ENCODE measurements at regions not wholly inside any gene's neighbourhood (a gene's known extent, or its start where the extent isn't known, plus 50 kb on each side); places are given as distances from the start of the nearest gene placed in this dataset.

DNA sequence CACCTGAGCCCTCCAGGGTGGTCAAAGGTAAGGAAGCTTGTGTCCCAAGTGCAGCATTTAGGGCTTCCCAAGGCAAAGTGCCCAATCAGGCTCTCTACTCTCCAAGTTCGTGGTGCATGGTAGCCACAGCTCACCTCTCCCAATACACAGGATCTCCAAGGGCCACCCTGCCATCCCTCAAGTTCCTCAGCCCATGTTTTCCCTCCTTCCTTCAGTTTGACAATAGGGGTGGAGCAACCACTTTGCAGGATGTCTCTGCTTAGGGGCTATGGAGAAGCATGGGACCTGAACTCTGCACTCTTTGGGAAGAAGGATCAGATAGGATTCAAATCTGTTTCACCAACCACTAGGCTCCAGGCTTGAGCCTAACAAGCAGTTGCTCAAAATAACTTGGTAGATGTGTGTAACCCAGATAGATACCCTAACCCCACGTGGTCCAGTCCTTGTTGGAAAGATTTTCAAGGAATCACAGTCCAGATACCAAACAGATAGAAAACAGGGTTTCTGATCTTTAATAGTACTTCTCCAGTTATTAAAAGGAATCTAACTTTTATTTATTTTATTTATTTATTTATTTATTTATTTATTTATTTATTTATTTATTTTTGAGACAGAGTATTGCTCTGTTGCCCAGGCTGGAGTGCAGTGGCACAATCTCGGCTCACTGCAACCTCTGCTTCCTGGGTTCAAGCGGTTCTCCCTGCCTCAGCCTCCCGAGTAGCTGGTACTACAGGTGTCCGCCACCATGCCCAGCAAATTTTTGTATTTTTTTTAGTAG lies 248.1 kb downstream of the CTTN start:
- Histone ChIP-seq H3K36me3 (ENCODE audit: low read depth) (no peaks in the 10 kb centered on the region), H2AFZ (no peak overlapping the region), H4K20me1 (ENCODE audit: insufficient read depth) (peaks cover 86% of the 10 kb centered on the region), H3F3A (ENCODE audit: insufficient read depth, low read depth) (no peaks in the 10 kb centered on the region), H3K9me3 (ENCODE audit: insufficient read depth, low read depth) (no peaks in the 10 kb centered on the region), H3K79me2 (ENCODE audit: low read depth) (no peaks in the 10 kb centered on the region), H3K4me3 (no peak overlapping the region), H3K4me2 (no peak overlapping the region), H3K4me1 (replicated peaks; ENCODE audit: insufficient read depth) (no peaks in the 10 kb centered on the region), H3K9me2 (ENCODE audit: insufficient read depth) (no peaks in the 10 kb centered on the region), H3K27ac (no peak overlapping the region), H3K27me3 (ENCODE audit: insufficient read depth, low read depth) (no peaks in the 10 kb centered on the region)
- CTCF ChIA-PET = no interaction called here
- POLR2A ChIA-PET (ENCODE audit: unreplicated experiment) = no interaction called here
- intact Hi-C loops (cut with micrococcal nuclease; ENCODE audit: unreplicated experiment) = no loop called here
- TF ChIP-seq, protein P1, sequence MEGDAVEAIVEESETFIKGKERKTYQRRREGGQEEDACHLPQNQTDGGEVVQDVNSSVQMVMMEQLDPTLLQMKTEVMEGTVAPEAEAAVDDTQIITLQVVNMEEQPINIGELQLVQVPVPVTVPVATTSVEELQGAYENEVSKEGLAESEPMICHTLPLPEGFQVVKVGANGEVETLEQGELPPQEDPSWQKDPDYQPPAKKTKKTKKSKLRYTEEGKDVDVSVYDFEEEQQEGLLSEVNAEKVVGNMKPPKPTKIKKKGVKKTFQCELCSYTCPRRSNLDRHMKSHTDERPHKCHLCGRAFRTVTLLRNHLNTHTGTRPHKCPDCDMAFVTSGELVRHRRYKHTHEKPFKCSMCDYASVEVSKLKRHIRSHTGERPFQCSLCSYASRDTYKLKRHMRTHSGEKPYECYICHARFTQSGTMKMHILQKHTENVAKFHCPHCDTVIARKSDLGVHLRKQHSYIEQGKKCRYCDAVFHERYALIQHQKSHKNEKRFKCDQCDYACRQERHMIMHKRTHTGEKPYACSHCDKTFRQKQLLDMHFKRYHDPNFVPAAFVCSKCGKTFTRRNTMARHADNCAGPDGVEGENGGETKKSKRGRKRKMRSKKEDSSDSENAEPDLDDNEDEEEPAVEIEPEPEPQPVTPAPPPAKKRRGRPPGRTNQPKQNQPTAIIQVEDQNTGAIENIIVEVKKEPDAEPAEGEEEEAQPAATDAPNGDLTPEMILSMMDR (conservative IDR thresholded peaks at IDR 0.05) = no peak
- no peak for TF ChIP-seq EZH2 (IDR thresholded peaks at IDR 0.05; ENCODE audit: low read depth)
- no TSS peak for BruUV-seq (replicated peaks)
- no peak for DNase-seq

- Histone ChIP-seq H3K27ac (no peak overlapping the region), H3K79me2 (ENCODE audit: low read depth) (no peaks in the 10 kb centered on the region), H3K4me1 (replicated peaks; ENCODE audit: insufficient read depth) (no peaks in the 10 kb centered on the region), H3K36me3 (ENCODE audit: low read depth) (no peaks in the 10 kb centered on the region), H3K27me3 (ENCODE audit: insufficient read depth, low read depth) (no peaks in the 10 kb centered on the region), H3K4me2 (no peak overlapping the region), H3K9me2 (ENCODE audit: insufficient read depth) (no peaks in the 10 kb centered on the region), H3F3A (ENCODE audit: insufficient read depth, low read depth) (no peaks in the 10 kb centered on the region), H3K9me3 (ENCODE audit: insufficient read depth, low read depth) (no peaks in the 10 kb centered on the region), H3K4me3 (no peak overlapping the region), H4K20me1 (ENCODE audit: insufficient read depth) (peaks cover 84% of the 10 kb centered on the region), H2AFZ (no peak overlapping the region)
- TF ChIP-seq EZH2 (IDR thresholded peaks at IDR 0.05; ENCODE audit: low read depth) = no peak
- TF ChIP-seq, protein P1 (conservative IDR thresholded peaks at IDR 0.05) = no peak
- intact Hi-C loops (cut with micrococcal nuclease; ENCODE audit: unreplicated experiment) = no loop called here
- POLR2A ChIA-PET (ENCODE audit: unreplicated experiment) = no interaction called here
- no TSS peak for BruUV-seq (replicated peaks)
- CTCF ChIA-PET = no interaction called here
- DNase-seq = no peak
Observed at GRCh38 chr11:70647188-70648166, 249.1 kb downstream of the CTTN start.

DNA sequence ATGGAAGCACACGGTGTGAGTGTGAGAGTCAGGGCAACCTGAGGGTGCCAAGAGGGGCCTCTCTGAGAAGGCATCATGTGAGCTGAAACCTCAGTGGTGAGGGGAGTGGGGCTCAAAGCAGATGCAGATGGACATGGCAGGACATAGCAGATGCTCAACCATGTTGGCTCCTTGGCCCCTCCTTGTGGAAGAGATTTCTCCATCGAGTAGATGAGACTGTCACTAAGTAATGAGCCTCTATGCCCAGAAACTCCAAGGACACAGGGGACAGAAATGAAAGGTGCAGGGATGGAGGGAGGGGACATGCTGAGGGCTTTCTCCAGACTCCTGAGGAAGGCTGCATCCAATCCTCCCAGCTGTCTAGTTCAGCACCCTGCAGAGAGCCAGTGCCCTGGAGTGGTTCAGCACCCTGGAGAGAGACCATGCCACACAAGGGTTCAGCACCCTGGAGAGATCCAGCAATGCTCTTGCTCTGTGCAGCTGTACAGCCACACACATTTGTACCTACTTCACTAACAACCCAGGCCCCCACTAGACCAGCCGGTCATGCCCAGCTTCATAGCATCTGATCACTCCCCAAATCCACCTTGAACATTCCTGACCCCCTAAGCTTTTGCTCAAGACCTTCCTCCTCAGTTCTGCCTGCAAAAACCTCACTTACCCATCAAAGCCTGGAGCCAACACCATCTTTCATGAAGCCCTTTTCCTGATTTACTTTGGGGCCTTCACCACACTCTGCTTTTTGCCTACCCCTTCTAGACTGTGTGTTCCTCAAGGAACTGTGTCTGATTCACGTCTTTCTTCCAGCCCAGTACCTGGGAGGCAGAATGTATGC lies 252.0 kb downstream of the CTTN start:
- peak; percentile 69 to 80 for DNase-seq
- Histone ChIP-seq H3K79me2 (ENCODE audit: low read depth) (no peaks in the 10 kb centered on the region), H3F3A (ENCODE audit: insufficient read depth, low read depth) (no peaks in the 10 kb centered on the region), H3K27ac (no peak overlapping the region), H3K4me2 (no peak overlapping the region), H4K20me1 (ENCODE audit: insufficient read depth) (peaks cover 83% of the 10 kb centered on the region), H3K9me3 (ENCODE audit: insufficient read depth, low read depth) (no peaks in the 10 kb centered on the region), H3K4me3 (no peak overlapping the region), H3K9me2 (ENCODE audit: insufficient read depth) (no peaks in the 10 kb centered on the region), H3K4me1 (replicated peaks; ENCODE audit: insufficient read depth) (no peaks in the 10 kb centered on the region), H3K36me3 (ENCODE audit: low read depth) (no peaks in the 10 kb centered on the region), H2AFZ (no peak overlapping the region), H3K27me3 (ENCODE audit: insufficient read depth, low read depth) (no peaks in the 10 kb centered on the region)
- intact Hi-C loops (cut with micrococcal nuclease; ENCODE audit: unreplicated experiment) = loop anchor here (10.0 kb wide), 1 partner anchor 165 kb away; no protein-coding TSS in a partner anchor
- TF ChIP-seq, protein P1 (conservative IDR thresholded peaks at IDR 0.05) = no peak
- no peak for TF ChIP-seq EZH2 (IDR thresholded peaks at IDR 0.05; ENCODE audit: low read depth)
- ChIA-PET POLR2A (ENCODE audit: unreplicated experiment) (no interaction called here), CTCF (no interaction called here)
- BruUV-seq (replicated peaks) = no TSS peak
